ENCODE measurements at regions not wholly inside any gene's neighbourhood (a gene's known extent, or its start where the extent isn't known, plus 50 kb on each side); places are given as distances from the start of the nearest gene placed in this dataset.

GRCh38 chr20:9911519-9911918 lies 72.6 kb upstream of the PAK5 start:
- Mint-ChIP-seq H3K4me1 (no peaks in the 10 kb centered on the region), H3K36me3 (ENCODE audit: low read depth) (no peaks in the 10 kb centered on the region), H3K9me3 (no peaks in the 10 kb centered on the region), H3K4me3 (no peak overlapping the region), H3K27me3 (ENCODE audit: low read depth, poor library complexity) (no peaks in the 10 kb centered on the region), H3K27ac (no peak overlapping the region)
- no peak for DNase-seq
- TF ChIP-seq CTCF (IDR thresholded peaks at IDR 0.05): no peak

GRCh38 chr20:9909167-9909566 lies 70.3 kb upstream of the PAK5 start:
- Mint-ChIP-seq H3K36me3 (ENCODE audit: low read depth) (no peaks in the 10 kb centered on the region), H3K4me1 (no peaks in the 10 kb centered on the region), H3K27ac (no peak overlapping the region), H3K27me3 (ENCODE audit: low read depth, poor library complexity) (no peaks in the 10 kb centered on the region), H3K9me3 (no peaks in the 10 kb centered on the region), H3K4me3 (no peak overlapping the region)
- no peak for TF ChIP-seq CTCF (IDR thresholded peaks at IDR 0.05)
- no peak for DNase-seq

- H3K27me3 Mint-ChIP-seq (ENCODE audit: low read depth, poor library complexity): no peaks in the 10 kb centered on the region
- no peaks in the 10 kb centered on the region for H3K36me3 Mint-ChIP-seq (ENCODE audit: low read depth)
- H3K27ac Mint-ChIP-seq: no peak overlapping the region
- no peaks in the 10 kb centered on the region for H3K9me3 Mint-ChIP-seq
- DNase-seq: peak; percentile 31
- no peak overlapping the region for H3K4me3 Mint-ChIP-seq
- peak; percentile 55 for TF ChIP-seq CTCF (IDR thresholded peaks at IDR 0.05)
- H3K4me1 Mint-ChIP-seq: no peaks in the 10 kb centered on the region
Measured at GRCh38 chr20:9903048-9903655, 64.3 kb upstream of the PAK5 start.

GRCh38 chr20:9889270-9889981 lies 50.5 kb upstream of the PAK5 start:
- H3K36me3 Mint-ChIP-seq (ENCODE audit: low read depth): no peaks in the 10 kb centered on the region
- peaks cover 17% of the 10 kb centered on the region for H3K9me3 Mint-ChIP-seq
- no peaks in the 10 kb centered on the region for H3K4me1 Mint-ChIP-seq
- TF ChIP-seq CTCF (IDR thresholded peaks at IDR 0.05): no peak
- no peak for DNase-seq
- no peak overlapping the region for H3K4me3 Mint-ChIP-seq
- H3K27me3 Mint-ChIP-seq (ENCODE audit: low read depth, poor library complexity): no peaks in the 10 kb centered on the region
- H3K27ac Mint-ChIP-seq: no peak overlapping the region

Measured in nephron progenitor cell (in vitro differentiated cells).